Suprapubic skin (tissue), 4 donors: ENCODE measurements at regions not wholly inside any gene's neighbourhood (a gene's known extent, or its start where the extent isn't known, plus 50 kb on each side); places are given as distances from the start of the nearest gene placed in this dataset.

ENCODE experiments used
- DNase-seq, 2 donors: peaks; one replicate each; pipeline ENCODE4 v3.0.0-alpha.2; 2019; ENCODE audit warnings: low spot score in 2 of 2
- H3K27ac ChIP-seq: fragments of 200-600 bp; sonication (generic); one replicate; pipeline ENCODE4 v1.5.1; 2019
- H3K27me3 ChIP-seq: fragments of 200-600 bp; sonication (generic); one replicate; pipeline ENCODE4 v1.5.1; 2019
- H3K36me3 ChIP-seq: fragments of 200-600 bp; sonication (generic); one replicate; pipeline ENCODE4 v1.5.1; 2019
- H3K4me1 ChIP-seq: fragments of 200-600 bp; sonication (generic); one replicate; pipeline ENCODE4 v1.5.1; 2019
- H3K4me3 ChIP-seq: fragments of 200-600 bp; sonication (generic); one replicate; pipeline ENCODE4 v1.5.1; 2019; ENCODE audit warnings: mild to moderate bottlenecking
- H3K9me3 ChIP-seq: fragments of 200-600 bp; sonication (generic); one replicate; pipeline ENCODE4 v1.5.1; 2019
- EP300 ChIP-seq: sonication (generic); formaldehyde crosslinking; IDR thresholded peaks from one replicate; pipeline ENCODE4 v1.6.1; 2017; ENCODE audit warnings: antibody characterized with exemption
- POLR2A ChIP-seq, 2 donors: fragments of 450-650 bp; IDR thresholded peaks; one replicate each; pipeline ENCODE4 v1.6.1; 2017; ENCODE audit warnings: antibody characterized with exemption in 2 of 2, mild to moderate bottlenecking in 2 of 2, moderate library complexity in 2 of 2
- POLR2AphosphoS5 ChIP-seq, 3 donors: sonication (generic); formaldehyde crosslinking; IDR thresholded peaks; one replicate each; pipeline ENCODE4 v1.6.1; 2017; ENCODE audit warnings: antibody characterized with exemption in 3 of 3
- WGBS: methylation state at CpG from one replicate; pipeline ENCODE4 v1.1.5; 2018; 5-methylcytosine and 5-hydroxymethylcytosine counted together
- TF ChIP-seq, protein P1 (sequence below), 2 donors: fragments of 200-600 bp in 1 of 2; fragments of 450-650 bp in 1 of 2; sonication (generic) in 1 of 2; IDR thresholded peaks; one replicate each; pipeline ENCODE4 v1.5.1; 2016 to 2019; ENCODE audit warnings: antibody characterized with exemption in 2 of 2, mild to moderate bottlenecking in 1 of 2, moderate library complexity in 1 of 2

GRCh38 chr2:7625392-7626138, 708.4 kb downstream of the RNF144A start:
- H3K27ac ChIP-seq: no peak overlapping the region
- no peaks in the 10 kb centered on the region for H3K36me3 ChIP-seq
- H3K9me3 ChIP-seq: no peaks in the 10 kb centered on the region
- 76% methylated on average over 10 of the region's 10 CpGs for WGBS
- TF ChIP-seq, protein P1, sequence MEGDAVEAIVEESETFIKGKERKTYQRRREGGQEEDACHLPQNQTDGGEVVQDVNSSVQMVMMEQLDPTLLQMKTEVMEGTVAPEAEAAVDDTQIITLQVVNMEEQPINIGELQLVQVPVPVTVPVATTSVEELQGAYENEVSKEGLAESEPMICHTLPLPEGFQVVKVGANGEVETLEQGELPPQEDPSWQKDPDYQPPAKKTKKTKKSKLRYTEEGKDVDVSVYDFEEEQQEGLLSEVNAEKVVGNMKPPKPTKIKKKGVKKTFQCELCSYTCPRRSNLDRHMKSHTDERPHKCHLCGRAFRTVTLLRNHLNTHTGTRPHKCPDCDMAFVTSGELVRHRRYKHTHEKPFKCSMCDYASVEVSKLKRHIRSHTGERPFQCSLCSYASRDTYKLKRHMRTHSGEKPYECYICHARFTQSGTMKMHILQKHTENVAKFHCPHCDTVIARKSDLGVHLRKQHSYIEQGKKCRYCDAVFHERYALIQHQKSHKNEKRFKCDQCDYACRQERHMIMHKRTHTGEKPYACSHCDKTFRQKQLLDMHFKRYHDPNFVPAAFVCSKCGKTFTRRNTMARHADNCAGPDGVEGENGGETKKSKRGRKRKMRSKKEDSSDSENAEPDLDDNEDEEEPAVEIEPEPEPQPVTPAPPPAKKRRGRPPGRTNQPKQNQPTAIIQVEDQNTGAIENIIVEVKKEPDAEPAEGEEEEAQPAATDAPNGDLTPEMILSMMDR (IDR thresholded peaks at IDR 0.05): no peak
- no peak for TF ChIP-seq POLR2A (IDR thresholded peaks at IDR 0.05)
- TF ChIP-seq EP300: no peak
- no peak for TF ChIP-seq POLR2AphosphoS5 (IDR thresholded peaks at IDR 0.05)
- H3K4me1 ChIP-seq: no peaks in the 10 kb centered on the region
- no peak overlapping the region for H3K4me3 ChIP-seq
- DNase-seq: no peak
- peaks cover 3% of the 10 kb centered on the region for H3K27me3 ChIP-seq

DNA sequence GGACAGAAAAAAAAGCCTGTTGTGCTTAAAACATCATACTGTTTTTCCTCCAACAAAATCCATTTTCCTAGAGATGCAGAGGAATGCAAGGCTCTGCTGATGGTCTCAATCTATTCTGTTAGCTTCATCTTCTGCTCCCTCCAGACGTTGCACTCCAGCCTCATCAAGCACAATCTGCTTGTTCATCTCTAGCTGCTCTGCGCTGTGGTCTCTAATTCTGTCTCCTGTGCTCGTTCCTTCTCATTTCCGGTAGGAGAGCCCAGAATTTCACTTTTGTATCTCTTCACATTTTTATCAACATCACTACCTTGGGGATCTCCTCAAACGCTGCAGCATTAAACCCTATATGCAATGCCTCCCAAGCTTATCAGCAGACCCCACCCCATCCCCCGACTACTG, 708.9 kb downstream of the RNF144A start:
- no peaks in the 10 kb centered on the region for H3K9me3 ChIP-seq
- no peak overlapping the region for H3K4me3 ChIP-seq
- H3K27ac ChIP-seq: no peak overlapping the region
- DNase-seq: no peak
- TF ChIP-seq POLR2AphosphoS5 (IDR thresholded peaks at IDR 0.05) (no peak), EP300 (no peak), POLR2A (IDR thresholded peaks at IDR 0.05) (no peak)
- TF ChIP-seq, protein P1 (IDR thresholded peaks at IDR 0.05): no peak
- 87% methylated on average over 6 of the region's 6 CpGs for WGBS
- H3K4me1 ChIP-seq: no peaks in the 10 kb centered on the region
- peaks cover 3% of the 10 kb centered on the region for H3K27me3 ChIP-seq
- no peaks in the 10 kb centered on the region for H3K36me3 ChIP-seq

- 53% methylated on average over 3 of the region's 3 CpGs for WGBS
- DNase-seq: no peak
- no peaks in the 10 kb centered on the region for H3K9me3 ChIP-seq
- TF ChIP-seq, protein P1 (IDR thresholded peaks at IDR 0.05): no peak
- TF ChIP-seq EP300 (no peak), POLR2A (IDR thresholded peaks at IDR 0.05) (no peak), POLR2AphosphoS5 (IDR thresholded peaks at IDR 0.05) (no peak)
- H3K27me3 ChIP-seq: peaks cover 8% of the 10 kb centered on the region
- no peak overlapping the region for H3K4me3 ChIP-seq
- no peaks in the 10 kb centered on the region for H3K36me3 ChIP-seq
- H3K27ac ChIP-seq: no peak overlapping the region
- H3K4me1 ChIP-seq: no peaks in the 10 kb centered on the region
Measured at GRCh38 chr2:7627583-7627982, 710.4 kb downstream of the RNF144A start.

DNA sequence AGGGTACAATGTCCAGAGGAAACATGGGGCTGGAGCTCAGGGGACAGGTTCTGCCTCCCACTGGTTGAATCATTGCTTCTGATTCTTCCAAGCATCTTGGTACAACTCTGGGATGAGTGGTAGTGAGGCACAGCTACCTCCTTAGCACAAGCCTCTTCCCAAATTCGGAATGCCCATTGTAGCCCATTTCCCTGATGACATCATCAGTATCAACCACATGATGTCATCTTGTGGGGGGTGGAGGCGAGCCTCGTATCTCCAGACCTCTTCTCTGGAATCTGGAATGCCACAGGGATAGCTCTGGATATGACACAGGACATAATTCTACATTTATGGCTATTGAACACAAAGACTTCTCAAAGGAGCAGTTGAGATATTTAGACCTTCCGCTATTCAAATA, 715.2 kb downstream of the RNF144A start:
- 81% methylated on average over 4 of the region's 4 CpGs for WGBS
- no peaks in the 10 kb centered on the region for H3K36me3 ChIP-seq
- no peaks in the 10 kb centered on the region for H3K4me1 ChIP-seq
- TF ChIP-seq POLR2A (IDR thresholded peaks at IDR 0.05): no peak
- TF ChIP-seq POLR2AphosphoS5 (IDR thresholded peaks at IDR 0.05): no peak
- TF ChIP-seq, protein P1 (IDR thresholded peaks at IDR 0.05): no peak
- no peak for TF ChIP-seq EP300
- no peaks in the 10 kb centered on the region for H3K9me3 ChIP-seq
- no peak for DNase-seq
- H3K27ac ChIP-seq: no peak overlapping the region
- peaks cover 5% of the 10 kb centered on the region for H3K27me3 ChIP-seq
- H3K4me3 ChIP-seq: no peak overlapping the region

GRCh38 chr2:7633566-7634153, 716.4 kb downstream of the RNF144A start:
- no peak for TF ChIP-seq POLR2A (IDR thresholded peaks at IDR 0.05)
- no peak for TF ChIP-seq POLR2AphosphoS5 (IDR thresholded peaks at IDR 0.05)
- no peak for TF ChIP-seq EP300
- TF ChIP-seq, protein P1 (IDR thresholded peaks at IDR 0.05): no peak
- H3K27me3 ChIP-seq: peaks cover 5% of the 10 kb centered on the region
- no peak overlapping the region for H3K4me3 ChIP-seq
- WGBS: 67% methylated on average over 7 of the region's 7 CpGs
- H3K27ac ChIP-seq: no peak overlapping the region
- H3K36me3 ChIP-seq: no peaks in the 10 kb centered on the region
- no peak for DNase-seq
- no peaks in the 10 kb centered on the region for H3K9me3 ChIP-seq
- H3K4me1 ChIP-seq: no peaks in the 10 kb centered on the region
